ENCODE measurements at regions not wholly inside any gene's neighbourhood (a gene's known extent, or its start where the extent isn't known, plus 50 kb on each side); places are given as distances from the start of the nearest gene placed in this dataset.

- intact Hi-C loops (cut with DNase I): no loop called here
- ATAC-seq (ENCODE audit: poor library complexity) (no peak), DNase-seq (no peak)
Measured at GRCh38 chr22:47457509-47458300, 695.3 kb downstream of the TBC1D22A start.

- DNase-seq (no peak), ATAC-seq (ENCODE audit: poor library complexity) (no peak)
- intact Hi-C loops (cut with DNase I): no loop called here
Measured at GRCh38 chr22:47457021-47457420, 694.6 kb downstream of the TBC1D22A start.

- intact Hi-C loops (cut with DNase I): no loop called here
- ATAC-seq (ENCODE audit: poor library complexity) (no peak), DNase-seq (no peak)
Measured at GRCh38 chr22:47456031-47456430, 693.6 kb downstream of the TBC1D22A start.

- ATAC-seq (ENCODE audit: poor library complexity) (no peak), DNase-seq (no peak)
- intact Hi-C loops (cut with DNase I): no loop called here
Measured at GRCh38 chr22:47453049-47453448, 690.6 kb downstream of the TBC1D22A start.

GRCh38 chr22:47452184-47452583, 689.7 kb downstream of the TBC1D22A start:
- ATAC-seq (ENCODE audit: poor library complexity) (no peak), DNase-seq (no peak)
- intact Hi-C loops (cut with DNase I): no loop called here

GRCh38 chr22:47450876-47451475, 688.5 kb downstream of the TBC1D22A start:
- ATAC-seq (ENCODE audit: poor library complexity): no peak
- intact Hi-C loops (cut with DNase I): no loop called here
- no peak for DNase-seq

- no peak for DNase-seq
- no peak for ATAC-seq (ENCODE audit: poor library complexity)
- intact Hi-C loops (cut with DNase I): no loop called here
Measured at GRCh38 chr22:47449508-47450270, 687.2 kb downstream of the TBC1D22A start.

- ATAC-seq (ENCODE audit: poor library complexity) (no peak), DNase-seq (no peak)
- intact Hi-C loops (cut with DNase I): no loop called here
Measured at GRCh38 chr22:47448231-47449223, 686.1 kb downstream of the TBC1D22A start.

GRCh38 chr22:47446821-47447810, 684.7 kb downstream of the TBC1D22A start:
- intact Hi-C loops (cut with DNase I): no loop called here
- DNase-seq (no peak), ATAC-seq (ENCODE audit: poor library complexity) (no peak)

- DNase-seq (no peak), ATAC-seq (ENCODE audit: poor library complexity) (no peak)
- intact Hi-C loops (cut with DNase I): no loop called here
Measured at GRCh38 chr22:47446331-47446730, 683.9 kb downstream of the TBC1D22A start.

- intact Hi-C loops (cut with DNase I): no loop called here
- DNase-seq: no peak
- ATAC-seq (ENCODE audit: poor library complexity): no peak
Measured at GRCh38 chr22:47445716-47446290, 683.4 kb downstream of the TBC1D22A start.

- DNase-seq (no peak), ATAC-seq (ENCODE audit: poor library complexity) (no peak)
- intact Hi-C loops (cut with DNase I): no loop called here
Measured at GRCh38 chr22:47445212-47445611, 682.8 kb downstream of the TBC1D22A start.

- intact Hi-C loops (cut with DNase I): no loop called here
- DNase-seq (no peak), ATAC-seq (ENCODE audit: poor library complexity) (no peak)
Measured at GRCh38 chr22:47444746-47445065, 682.3 kb downstream of the TBC1D22A start.

GRCh38 chr22:47443836-47444745, 681.6 kb downstream of the TBC1D22A start:
- ATAC-seq (ENCODE audit: poor library complexity) (no peak), DNase-seq (no peak)
- intact Hi-C loops (cut with DNase I): no loop called here

GRCh38 chr22:47442821-47443220, 680.4 kb downstream of the TBC1D22A start:
- DNase-seq (no peak), ATAC-seq (ENCODE audit: poor library complexity) (no peak)
- intact Hi-C loops (cut with DNase I): no loop called here

- intact Hi-C loops (cut with DNase I): no loop called here
- DNase-seq (no peak), ATAC-seq (ENCODE audit: poor library complexity) (no peak)
Measured at GRCh38 chr22:47439643-47440265, 677.3 kb downstream of the TBC1D22A start.
